RWPE1 (cell line): ENCODE measurements at regions not wholly inside any gene's neighbourhood (a gene's known extent, or its start where the extent isn't known, plus 50 kb on each side); places are given as distances from the start of the nearest gene placed in this dataset.

Experiments
- CTCF ChIA-PET: fragments of 350-600 bp; sonication (Branson Sonifier 250); formaldehyde crosslinking; extraction: SDS; loops from one replicate; lab custom pipeline; 2021; lab: Yijun Ruan, JAX
- POLR2A ChIA-PET: fragments of 400-600 bp; formaldehyde crosslinking; extraction: SDS; loops from one replicate; lab custom pipeline; 2020; ENCODE audit warnings: antibody characterized with exemption; ENCODE audit not compliant: low non-redundant PET; lab: Yijun Ruan, JAX
- DNase-seq: peaks from one replicate; pipeline ENCODE4 v3.0.0; 2012; ENCODE audit warnings: low spot score
- H3K27ac ChIP-seq: fragments of 450-650 bp; 2 replicates; pipeline ENCODE4 v1.5.1; 2017
- TF ChIP-seq, protein P1 (sequence below): fragments of 450-650 bp; conservative IDR thresholded peaks from 2 replicates; pipeline ENCODE4 v1.5.1; 2017; ENCODE audit warnings: low read depth, mild to moderate bottlenecking

DNA sequence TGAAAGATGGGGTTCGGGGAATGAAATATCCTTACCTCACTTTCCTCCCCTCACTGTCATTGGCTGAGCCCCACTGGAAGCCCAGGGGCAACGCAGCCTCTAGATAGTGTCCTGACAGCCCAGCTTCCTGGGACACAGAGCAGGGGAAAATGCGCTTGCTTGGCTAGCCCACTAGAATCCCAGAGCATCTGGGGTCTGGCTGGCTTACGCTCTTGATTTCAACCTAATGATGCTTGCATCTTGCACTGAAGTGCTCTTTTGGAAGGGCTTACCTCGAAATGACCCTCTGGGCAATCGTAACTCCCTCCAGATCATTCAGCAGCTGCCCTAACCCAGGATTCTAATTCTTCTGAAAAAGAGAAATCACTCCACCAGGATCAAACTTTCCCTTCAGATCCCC lies 147.6 kb downstream of the SOX9 start:
- TF ChIP-seq, protein P1, sequence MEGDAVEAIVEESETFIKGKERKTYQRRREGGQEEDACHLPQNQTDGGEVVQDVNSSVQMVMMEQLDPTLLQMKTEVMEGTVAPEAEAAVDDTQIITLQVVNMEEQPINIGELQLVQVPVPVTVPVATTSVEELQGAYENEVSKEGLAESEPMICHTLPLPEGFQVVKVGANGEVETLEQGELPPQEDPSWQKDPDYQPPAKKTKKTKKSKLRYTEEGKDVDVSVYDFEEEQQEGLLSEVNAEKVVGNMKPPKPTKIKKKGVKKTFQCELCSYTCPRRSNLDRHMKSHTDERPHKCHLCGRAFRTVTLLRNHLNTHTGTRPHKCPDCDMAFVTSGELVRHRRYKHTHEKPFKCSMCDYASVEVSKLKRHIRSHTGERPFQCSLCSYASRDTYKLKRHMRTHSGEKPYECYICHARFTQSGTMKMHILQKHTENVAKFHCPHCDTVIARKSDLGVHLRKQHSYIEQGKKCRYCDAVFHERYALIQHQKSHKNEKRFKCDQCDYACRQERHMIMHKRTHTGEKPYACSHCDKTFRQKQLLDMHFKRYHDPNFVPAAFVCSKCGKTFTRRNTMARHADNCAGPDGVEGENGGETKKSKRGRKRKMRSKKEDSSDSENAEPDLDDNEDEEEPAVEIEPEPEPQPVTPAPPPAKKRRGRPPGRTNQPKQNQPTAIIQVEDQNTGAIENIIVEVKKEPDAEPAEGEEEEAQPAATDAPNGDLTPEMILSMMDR, result no peak
- ChIA-PET POLR2A (no interaction called here), CTCF (interaction anchor here (0.6 kb wide), 1 partner anchor 261 kb away, joined by 3 read pairs; no protein-coding TSS in a partner anchor)
- no peak overlapping the region for H3K27ac ChIP-seq
- DNase-seq, result no peak

DNA sequence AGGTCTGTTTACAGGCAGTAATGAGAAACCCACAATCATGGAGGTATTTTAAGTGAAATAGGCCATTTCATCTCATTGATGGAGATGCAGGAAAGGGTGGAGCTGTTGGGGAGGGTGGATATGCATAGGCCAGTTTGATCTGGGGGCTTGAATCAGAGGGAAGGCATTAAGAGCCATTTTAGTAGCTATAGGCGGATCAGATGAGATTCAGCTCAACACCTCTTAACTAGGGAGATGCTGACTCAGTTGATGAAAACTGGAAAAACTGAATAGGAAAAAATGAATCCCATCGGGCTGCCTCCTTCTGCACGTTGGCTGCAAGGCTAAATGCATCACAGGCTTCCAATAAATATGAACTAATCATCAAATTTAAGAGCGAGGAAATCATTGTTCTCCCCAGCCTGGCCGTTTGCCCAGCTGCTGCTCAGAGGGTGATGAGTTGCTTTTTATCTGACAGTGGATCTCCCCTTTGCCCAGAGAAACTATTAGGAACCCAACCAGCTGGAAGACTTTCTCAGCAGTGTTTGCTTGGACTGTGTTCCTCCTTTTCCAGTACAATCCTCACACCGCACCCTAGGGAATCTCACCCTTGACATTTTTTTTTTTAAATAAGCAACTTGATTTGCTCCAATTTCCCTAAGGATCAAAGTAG lies 149.6 kb downstream of the SOX9 start:
- ChIA-PET CTCF (no interaction called here), POLR2A (no interaction called here)
- no peak for DNase-seq
- TF ChIP-seq, protein P1, result no peak
- H3K27ac ChIP-seq, result no peak overlapping the region

DNA sequence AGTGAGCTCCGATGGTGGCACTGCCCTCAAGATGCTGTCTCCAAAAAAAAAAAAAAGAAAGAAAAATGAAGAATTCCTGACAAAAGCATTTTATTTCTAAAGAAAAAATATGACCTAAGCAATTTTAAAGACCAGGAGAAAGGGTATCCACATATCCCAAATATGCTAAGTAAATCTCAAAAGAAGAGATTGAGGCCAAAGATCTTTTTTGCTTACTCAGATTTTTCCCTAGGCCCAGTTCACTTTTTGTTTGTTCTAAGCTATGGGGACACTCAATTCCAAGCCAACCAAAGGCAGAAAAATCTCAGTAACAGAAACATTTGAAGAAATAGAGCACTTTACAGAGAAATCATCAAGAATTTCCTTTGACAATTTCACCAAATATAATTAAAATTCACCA lies 150.8 kb downstream of the SOX9 start:
- ChIA-PET CTCF (interaction anchor here (0.6 kb wide), 1 partner anchor 82 kb away, joined by 3 read pairs; no protein-coding TSS in a partner anchor), POLR2A (no interaction called here)
- no peak overlapping the region for H3K27ac ChIP-seq
- TF ChIP-seq, protein P1, result no peak
- DNase-seq, result no peak

DNA sequence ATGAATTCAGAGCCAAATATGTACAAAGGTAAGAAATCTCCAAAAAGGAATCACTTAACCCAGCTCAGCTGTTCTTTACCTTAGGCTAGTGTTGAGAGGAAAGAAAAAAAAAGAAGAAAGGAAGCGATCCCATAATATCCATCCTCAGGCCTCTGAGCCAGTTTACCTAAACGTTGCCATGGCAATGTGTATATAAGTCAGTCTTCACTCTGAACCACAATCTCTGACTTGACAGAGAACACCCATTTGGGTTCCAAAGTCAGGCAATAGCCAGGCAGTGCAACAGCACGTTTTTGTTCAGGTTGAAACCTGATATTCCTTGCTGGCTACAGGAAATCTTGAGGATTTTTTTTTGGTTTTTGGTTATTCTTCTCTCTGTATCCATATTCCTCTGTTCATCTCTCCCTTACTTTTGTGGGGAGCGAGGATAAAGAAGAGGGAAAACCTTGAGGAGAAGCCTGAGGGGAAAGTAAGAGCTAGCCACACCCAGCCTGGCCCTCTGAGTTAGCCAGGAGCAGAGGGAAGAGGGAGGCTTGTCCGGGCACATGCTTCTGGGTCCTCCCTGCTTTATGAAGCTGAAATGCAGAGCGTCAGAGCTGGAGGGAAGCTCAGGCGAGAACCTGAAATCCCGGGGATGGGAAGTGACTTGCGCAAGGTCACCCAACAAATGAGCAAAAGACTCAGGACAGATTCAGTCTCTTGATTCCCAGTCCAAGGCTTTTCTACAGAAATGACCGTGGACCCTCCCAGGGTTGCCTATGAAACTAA lies 152.7 kb downstream of the SOX9 start:
- ChIA-PET CTCF (interaction anchor here (0.6 kb wide), 2 partner anchors 1158 to 1644 kb away, joined by 3 to 4 read pairs; no protein-coding TSS in a partner anchor), POLR2A (interaction anchor here (0.7 kb wide), 1 partner anchor 58 kb away, joined by 3 read pairs; no protein-coding TSS in a partner anchor)
- TF ChIP-seq, protein P1, result no peak
- DNase-seq, result peak; percentile 55
- peak overlapping the region; percentile 85 for H3K27ac ChIP-seq

DNA sequence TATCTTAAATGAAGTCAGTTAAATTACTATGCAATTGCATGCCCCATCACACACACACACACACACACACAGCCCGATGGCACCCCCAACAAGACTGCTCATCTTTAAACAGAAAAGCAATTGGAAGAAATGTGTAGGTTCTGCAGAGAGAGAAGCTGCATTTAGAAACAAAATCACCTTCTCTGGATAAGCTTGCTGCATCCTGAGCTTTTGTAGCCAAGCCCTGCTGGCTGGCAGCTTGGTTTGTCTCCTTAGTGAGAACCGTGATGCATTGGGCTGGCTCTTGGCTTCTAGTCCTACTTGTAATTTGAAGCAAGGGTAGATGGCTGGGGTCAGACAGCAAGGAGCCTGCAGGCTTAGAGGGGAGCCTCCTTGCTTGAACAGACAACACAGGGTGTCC lies 153.8 kb downstream of the SOX9 start:
- POLR2A ChIA-PET, result no interaction called here

DNA sequence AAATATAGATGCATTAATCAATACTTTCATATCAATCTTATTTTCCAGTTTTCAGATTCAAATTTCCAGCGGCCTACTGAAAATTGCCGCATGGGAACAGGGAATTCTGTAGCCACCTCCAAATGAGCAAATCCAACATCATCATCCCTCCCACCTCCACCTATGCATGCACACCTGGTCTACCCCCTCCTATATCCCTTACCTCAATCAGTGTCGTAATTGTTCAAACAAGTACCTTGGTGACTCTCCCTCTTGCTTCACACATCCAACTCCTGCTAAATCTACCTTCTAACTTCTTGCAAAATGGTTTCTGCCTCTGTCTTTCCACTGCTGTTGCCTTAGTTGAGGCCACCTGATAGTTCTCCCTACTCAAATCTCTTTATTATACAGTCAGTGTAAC lies 160.1 kb downstream of the SOX9 start:
- POLR2A ChIA-PET, result no interaction called here
- DNase-seq, result no peak
- CTCF ChIA-PET, result no interaction called here
- no peak overlapping the region for H3K27ac ChIP-seq
- TF ChIP-seq, protein P1, result no peak

More for the DNA sequence above, 153.8 kb downstream of the SOX9 start:
- CTCF ChIA-PET, result interaction anchor here (0.5 kb wide), 1 partner anchor 23 kb away, joined by 3 read pairs; no protein-coding TSS in a partner anchor
- DNase-seq, result no peak
- TF ChIP-seq, protein P1, result no peak
- H3K27ac ChIP-seq, result no peak overlapping the region
